CD14-positive monocyte (primary cell): ENCODE measurements at regions not wholly inside any gene's neighbourhood (a gene's known extent, or its start where the extent isn't known, plus 50 kb on each side); places are given as distances from the start of the nearest gene placed in this dataset.

ENCODE experiments used
- DNase-seq, 3 donors: peaks; one replicate each; pipeline ENCODE4 v3.0.0-alpha.2; 2011 to 2022
- H2AFZ ChIP-seq: 2 replicates; pipeline ENCODE4 v1.6.0; 2012; ENCODE audit warnings: mild to moderate bottlenecking, low read depth, low read length, inconsistent platforms; ENCODE audit not compliant: insufficient read depth, poor library complexity, severe bottlenecking
- H3K27ac ChIP-seq, 2 donors: 1 replicate in 1 of 2; 2 replicates in 1 of 2; pipeline ENCODE4 v1.5.1; 2012 to 2013; ENCODE audit warnings: low read length in 2 of 2, control low read depth in 1 of 2, inconsistent platforms in 1 of 2, low read depth in 1 of 2, mild to moderate bottlenecking in 1 of 2
- H3K27me3 ChIP-seq, 2 donors: one replicate each; pipeline versions ENCODE4 v1.6.0 to v1.6.1; 2011 to 2013; ENCODE audit warnings: low read length in 2 of 2; ENCODE audit not compliant: control insufficient read depth in 2 of 2, insufficient read depth in 2 of 2
- H3K36me3 ChIP-seq, 2 donors: replicated peaks in 1 of 2; 1 replicate in 1 of 2; 2 replicates in 1 of 2; pipeline versions ENCODE4 v1.5.1 to v1.6.1; 2012 to 2013; ENCODE audit warnings: low read length in 2 of 2, control low read depth in 1 of 2, inconsistent platforms in 1 of 2, mild to moderate bottlenecking in 1 of 2; ENCODE audit not compliant: insufficient read depth in 2 of 2, control insufficient read depth in 1 of 2
- H3K4me1 ChIP-seq, 2 donors: 1 replicate in 1 of 2; 2 replicates in 1 of 2; pipeline versions ENCODE4 v1.5.1 to v1.6.1; 2012 to 2013; ENCODE audit warnings: low read length in 2 of 2, control low read depth in 1 of 2, inconsistent platforms in 1 of 2, mild to moderate bottlenecking in 1 of 2, moderate library complexity in 1 of 2; ENCODE audit not compliant: insufficient read depth in 2 of 2, control insufficient read depth in 1 of 2
- H3K4me2 ChIP-seq: replicated peaks from 2 replicates; pipeline ENCODE3; 2012; ENCODE audit warnings: low read length, moderate library complexity, mild to moderate bottlenecking; ENCODE audit not compliant: poor library complexity, severe bottlenecking; ENCODE audit errors: extremely low read depth
- H3K4me3 ChIP-seq, 3 experiments: fragments of 200-600 bp in 1 of 3; sonication (generic) in 1 of 3; replicated peaks in 1 of 3; 1 replicate in 2 of 3; 2 replicates in 1 of 3; pipeline ENCODE4 v1.5.1; 2011 to 2013; ENCODE audit warnings: low read length in 3 of 3, mild to moderate bottlenecking in 3 of 3, control low read depth in 2 of 3, low read depth in 2 of 3, inconsistent platforms in 1 of 3, moderate library complexity in 1 of 3
- H3K79me2 ChIP-seq: 2 replicates; pipeline ENCODE4 v1.6.0; 2012; ENCODE audit warnings: mild to moderate bottlenecking, control low read depth, inconsistent platforms, low read length, moderate library complexity; ENCODE audit not compliant: insufficient read depth
- H3K9ac ChIP-seq: 2 replicates; pipeline ENCODE4 v1.6.0; 2017; ENCODE audit warnings: low read length, mild to moderate bottlenecking; ENCODE audit not compliant: insufficient read depth, poor library complexity, severe bottlenecking
- H3K9me3 ChIP-seq, 2 donors: replicated peaks in 1 of 2; 1 replicate in 1 of 2; 2 replicates in 1 of 2; pipeline versions ENCODE4 v1.5.1 to v1.6.1; 2012 to 2013; ENCODE audit warnings: low read length in 2 of 2, control low read depth in 1 of 2; ENCODE audit not compliant: control insufficient read depth in 1 of 2, insufficient read depth in 1 of 2
- H4K20me1 ChIP-seq: 2 replicates; pipeline ENCODE4 v1.6.0; 2012; ENCODE audit warnings: mild to moderate bottlenecking, low read length, control low read depth, moderate library complexity; ENCODE audit not compliant: insufficient read depth
- H3K27ac Mint-ChIP-seq, 7 donors: one replicate each; pipeline ENCODE4 v1.8.0; 2020; ENCODE audit warnings: mild to moderate bottlenecking in 7 of 7, mixed read lengths in 7 of 7, moderate library complexity in 6 of 7, inconsistent platforms in 2 of 7
- H3K27me3 Mint-ChIP-seq, 3 donors: one replicate each; pipeline ENCODE4 v1.8.0; 2021 to 2022; ENCODE audit warnings: low read depth in 3 of 3, mild to moderate bottlenecking in 3 of 3, mixed read lengths in 3 of 3, moderate library complexity in 3 of 3, inconsistent platforms in 1 of 3
- H3K36me3 Mint-ChIP-seq, 2 donors: one replicate each; pipeline ENCODE4 v1.8.0; 2020; ENCODE audit warnings: mixed read lengths in 2 of 2, inconsistent platforms in 1 of 2, mild to moderate bottlenecking in 1 of 2
- H3K4me1 Mint-ChIP-seq: one replicate; pipeline ENCODE4 v1.8.0; 2020; ENCODE audit warnings: mild to moderate bottlenecking, mixed read lengths
- H3K4me3 Mint-ChIP-seq, 2 donors: one replicate each; pipeline ENCODE4 v1.8.0; 2020; ENCODE audit warnings: mild to moderate bottlenecking in 2 of 2, mixed read lengths in 2 of 2, moderate library complexity in 1 of 2
- H3K9me3 Mint-ChIP-seq, 7 donors: one replicate each; pipeline ENCODE4 v1.8.0; 2020 to 2022; ENCODE audit warnings: mixed read lengths in 7 of 7, mild to moderate bottlenecking in 6 of 7, moderate library complexity in 6 of 7, inconsistent platforms in 2 of 7
- CTCF ChIP-seq: fragments of 200-600 bp; IDR thresholded peaks from one replicate; pipeline ENCODE4 v1.8.0; 2022; ENCODE audit warnings: antibody characterized with exemption, mild to moderate bottlenecking
- WGBS: methylation state at CpG from one replicate; pipeline ENCODE4 v1.1.5; 2013; ENCODE audit warnings: missing lambda C conversion rate; ENCODE audit not compliant: insufficient coverage; 5-methylcytosine and 5-hydroxymethylcytosine counted together
- intact Hi-C, 2 donors: fragments of 100-400 bp; cut with micrococcal nuclease; formaldehyde crosslinking; loops; one replicate each; pipeline versions ENCODE4 v1.15.0 to v1.15.1; 2023

- no peaks in the 10 kb centered on the region for H3K27me3 Mint-ChIP-seq
- H3K9ac ChIP-seq, result no peak overlapping the region
- no CpG with 5 or more reads among the region's 2 CpGs for WGBS
- no peak overlapping the region for H3K4me3 Mint-ChIP-seq
- no peaks in the 10 kb centered on the region for H3K27me3 ChIP-seq
- H3K79me2 ChIP-seq, result no peaks in the 10 kb centered on the region
- H3K4me3 ChIP-seq, result no peak overlapping the region
- H4K20me1 ChIP-seq, result no peaks in the 10 kb centered on the region
- intact Hi-C loops, result no loop called here
- H3K4me1 Mint-ChIP-seq, result no peaks in the 10 kb centered on the region
- no peak overlapping the region for H3K27ac Mint-ChIP-seq
- H3K36me3 Mint-ChIP-seq, result no peaks in the 10 kb centered on the region
- H3K4me1 ChIP-seq, result no peaks in the 10 kb centered on the region
- H3K9me3 ChIP-seq, result peaks cover 0 to 2% of the 10 kb centered on the region in 2 donors
- H3K9me3 Mint-ChIP-seq, result peaks cover 0 to 14% (median 6%) of the 10 kb centered on the region in 7 donors
- H3K4me2 ChIP-seq, result no peak overlapping the region
- H2AFZ ChIP-seq, result no peak overlapping the region
- no peaks in the 10 kb centered on the region for H3K36me3 ChIP-seq
- no peak overlapping the region for H3K27ac ChIP-seq
- no peak for DNase-seq
- no peak for TF ChIP-seq CTCF
Observed at GRCh38 chr5:20654033-20654432, 666.0 kb upstream of the CDH18 start.

DNA sequence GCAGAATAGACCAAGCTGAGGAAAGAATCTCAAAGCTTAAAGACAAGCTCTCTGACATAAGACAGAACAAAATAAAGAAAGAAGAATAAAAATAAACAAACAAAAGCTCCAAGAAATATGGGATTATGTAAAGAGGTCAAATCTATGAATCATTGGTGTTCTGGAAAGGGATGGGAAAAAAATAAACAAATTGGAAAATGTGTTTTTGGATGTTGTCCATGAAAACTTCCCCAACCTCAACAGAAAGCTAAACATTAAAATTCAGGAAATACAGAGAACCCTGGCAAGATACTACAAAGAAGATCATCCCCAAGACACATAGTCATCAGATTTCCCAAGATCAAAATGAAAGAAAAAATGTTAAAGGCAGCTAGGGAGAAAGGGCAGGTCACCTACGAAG is 662.0 kb upstream of the CDH18 start:
- Histone ChIP-seq H3K4me3 (no peak overlapping the region), H3K9ac (no peak overlapping the region), H4K20me1 (no peaks in the 10 kb centered on the region), H3K79me2 (no peaks in the 10 kb centered on the region), H3K27me3 (no peaks in the 10 kb centered on the region), H3K4me1 (no peaks in the 10 kb centered on the region), H2AFZ (no peak overlapping the region), H3K4me2 (no peak overlapping the region), H3K9me3 (peaks cover 16 to 23% of the 10 kb centered on the region in 2 donors), H3K36me3 (no peaks in the 10 kb centered on the region), H3K27ac (no peak overlapping the region)
- intact Hi-C loops, result no loop called here
- Mint-ChIP-seq H3K27me3 (no peaks in the 10 kb centered on the region), H3K27ac (no peak overlapping the region), H3K9me3 (peaks cover 2 to 26% (median 13%) of the 10 kb centered on the region in 7 donors), H3K4me3 (no peak overlapping the region), H3K36me3 (no peaks in the 10 kb centered on the region), H3K4me1 (no peaks in the 10 kb centered on the region)
- DNase-seq, result no peak
- WGBS, result no CpG with 5 or more reads among the region's 1 CpG
- no peak for TF ChIP-seq CTCF
